ENCODE measurements at regions not wholly inside any gene's neighbourhood (a gene's known extent, or its start where the extent isn't known, plus 50 kb on each side); places are given as distances from the start of the nearest gene placed in this dataset.

- Histone ChIP-seq H3K4me3 (no peak overlapping the region), H3K9me3 (replicated peaks in 1 of 3) (no peaks in the 10 kb centered on the region), H3K36me3 (replicated peaks in 1 of 2) (no peaks in the 10 kb centered on the region), H3K4me1 (replicated peaks in 1 of 2) (peaks cover 0 to 4% of the 10 kb centered on the region in 2 donors), H3K27ac (no peak overlapping the region), H3K27me3 (no peaks in the 10 kb centered on the region)
- TF ChIP-seq CTCF (IDR thresholded peaks at IDR 0.05) = no peak
- no peak for TF ChIP-seq POLR2A (IDR thresholded peaks at IDR 0.05)
- no peak for DNase-seq
- 35 to 41% (median 38%) methylated on average over 2 of the region's 2 CpGs for WGBS, 4 donors
- intact Hi-C loops (cut with DNase I) = no loop called here
Observed at GRCh38 chr6:5846889-5847288, 159.8 kb downstream of the NRN1 start.

- H3K27ac ChIP-seq = no peak overlapping the region
- H3K9me3 ChIP-seq (replicated peaks in 1 of 3) = no peaks in the 10 kb centered on the region
- TF ChIP-seq POLR2A (IDR thresholded peaks at IDR 0.05) (no peak), CTCF (IDR thresholded peaks at IDR 0.05) (no peak)
- 83 to 92% (median 87%) methylated on average over 7 of the region's 7 CpGs for WGBS, 4 donors
- peaks cover 0 to 1% of the 10 kb centered on the region in 2 donors for H3K4me1 ChIP-seq (replicated peaks in 1 of 2)
- H3K4me3 ChIP-seq = no peak overlapping the region
- no peaks in the 10 kb centered on the region for H3K36me3 ChIP-seq (replicated peaks in 1 of 2)
- no peaks in the 10 kb centered on the region for H3K27me3 ChIP-seq
- no peak for DNase-seq
- intact Hi-C loops (cut with DNase I) = no loop called here
Observed at GRCh38 chr6:5846335-5846734, 160.4 kb downstream of the NRN1 start.

GRCh38 chr6:5843078-5843477 is 163.6 kb downstream of the NRN1 start:
- H3K27me3 ChIP-seq = no peaks in the 10 kb centered on the region
- WGBS, 4 donors = 72 to 78% (median 75%) methylated on average over 5 of the region's 5 CpGs
- H3K27ac ChIP-seq = no peak overlapping the region
- no peaks in the 10 kb centered on the region for H3K4me1 ChIP-seq (replicated peaks in 1 of 2)
- intact Hi-C loops (cut with DNase I) = no loop called here
- no peak for DNase-seq
- no peaks in the 10 kb centered on the region for H3K36me3 ChIP-seq (replicated peaks in 1 of 2)
- H3K4me3 ChIP-seq = no peak overlapping the region
- TF ChIP-seq POLR2A (IDR thresholded peaks at IDR 0.05) (no peak), CTCF (IDR thresholded peaks at IDR 0.05) (no peak)
- no peaks in the 10 kb centered on the region for H3K9me3 ChIP-seq (replicated peaks in 1 of 3)

- intact Hi-C loops (cut with DNase I) = no loop called here
- Histone ChIP-seq H3K9me3 (replicated peaks in 1 of 3) (no peaks in the 10 kb centered on the region), H3K27ac (no peak overlapping the region), H3K4me1 (replicated peaks in 1 of 2) (no peaks in the 10 kb centered on the region), H3K36me3 (replicated peaks in 1 of 2) (no peaks in the 10 kb centered on the region), H3K4me3 (no peak overlapping the region), H3K27me3 (no peaks in the 10 kb centered on the region)
- WGBS, 4 donors = 62 to 69% (median 67%) methylated on average over 5 to 8 of the region's 8 CpGs
- no peak for DNase-seq
- TF ChIP-seq CTCF (IDR thresholded peaks at IDR 0.05) (no peak), POLR2A (IDR thresholded peaks at IDR 0.05) (no peak)
Observed at GRCh38 chr6:5840734-5841390, 165.9 kb downstream of the NRN1 start.
